Spinal cord (tissue), 9 donors: ENCODE measurements at regions not wholly inside any gene's neighbourhood (a gene's known extent, or its start where the extent isn't known, plus 50 kb on each side); places are given as distances from the start of the nearest gene placed in this dataset.
"Not testable (repeated sequence)": the region's sequence is repeated elsewhere in the genome, so short reads cannot be mapped to it uniquely, and the experiment has no call there.

Source experiments
- DNase-seq, 6 donors: peaks; one replicate each; pipeline versions ENCODE4 v3.0.0 to v3.0.0-alpha.2; 2013 to 2015; ENCODE audit warnings: low spot score in 6 of 6, low read depth in 4 of 6
- H3K27ac ChIP-seq: one replicate; pipeline ENCODE4 v1.5.1; 2013; ENCODE audit warnings: low read depth, low read length, control low read depth
- H3K27me3 ChIP-seq: one replicate; pipeline ENCODE4 v1.6.1; 2013; ENCODE audit warnings: low read length; ENCODE audit not compliant: control insufficient read depth, insufficient read depth
- H3K36me3 ChIP-seq: one replicate; pipeline ENCODE4 v1.6.1; 2013; ENCODE audit warnings: low read length; ENCODE audit not compliant: control insufficient read depth, insufficient read depth
- H3K4me1 ChIP-seq: one replicate; pipeline ENCODE4 v1.6.1; 2013; ENCODE audit warnings: low read length; ENCODE audit not compliant: control insufficient read depth, insufficient read depth
- H3K4me3 ChIP-seq: one replicate; pipeline ENCODE4 v1.5.1; 2013; ENCODE audit warnings: low read depth, low read length, control low read depth
- H3K9me3 ChIP-seq: one replicate; pipeline ENCODE4 v1.6.1; 2013; ENCODE audit warnings: low read length; ENCODE audit not compliant: control insufficient read depth, insufficient read depth
- WGBS: methylation state at CpG from one replicate; pipeline ENCODE4 v1.1.5; 2013; ENCODE audit warnings: missing lambda C conversion rate; ENCODE audit not compliant: insufficient coverage; 5-methylcytosine and 5-hydroxymethylcytosine counted together
- donor health status: healthy.

- H3K27me3 ChIP-seq, result no peaks in the 10 kb centered on the region
- peaks cover 15% of the 10 kb centered on the region for H3K4me1 ChIP-seq
- no peak overlapping the region for H3K4me3 ChIP-seq
- no peaks in the 10 kb centered on the region for H3K9me3 ChIP-seq
- H3K27ac ChIP-seq, result no peak overlapping the region
- WGBS, result 100% methylated on average over 2 of the region's 2 CpGs
- no peaks in the 10 kb centered on the region for H3K36me3 ChIP-seq
- DNase-seq, result no peak
These were observed 94.4 kb downstream of the SH3GLB1 start for GRCh38 chr1:86798608-86799291.

- not testable (repeated sequence) for H3K4me1 ChIP-seq, DNase-seq, H3K9me3 ChIP-seq, H3K4me3 ChIP-seq, H3K36me3 ChIP-seq, H3K27ac ChIP-seq, H3K27me3 ChIP-seq
- 75% methylated on average over 1 of the region's 1 CpG for WGBS
These were observed 99.3 kb downstream of the SH3GLB1 start for GRCh38 chr1:86803641-86804040.

GRCh38 chr1:86805898-86806519 lies 101.6 kb downstream of the SH3GLB1 start:
- not testable (repeated sequence) for H3K27ac ChIP-seq, H3K4me3 ChIP-seq, H3K27me3 ChIP-seq, H3K4me1 ChIP-seq, H3K36me3 ChIP-seq, DNase-seq, H3K9me3 ChIP-seq
- WGBS, result 96% methylated on average over 6 of the region's 9 CpGs

GRCh38 chr1:86811142-86811924 lies 102.6 kb downstream of the SELENOF start:
- Histone ChIP-seq H3K27ac (peak overlapping the region; percentile 71), H3K27me3 (no peaks in the 10 kb centered on the region), H3K9me3 (no peaks in the 10 kb centered on the region), H3K4me1 (peaks cover 7% of the 10 kb centered on the region), H3K4me3 (no peak overlapping the region), H3K36me3 (no peaks in the 10 kb centered on the region)
- DNase-seq, result peak in 4 of 6 donors; percentile 50 to 75 (median 60)
- 44% methylated on average over 4 of the region's 8 CpGs for WGBS

GRCh38 chr1:86812286-86812685 lies 101.6 kb downstream of the SELENOF start:
- Histone ChIP-seq H3K4me3 (no peak overlapping the region), H3K4me1 (peaks cover 7% of the 10 kb centered on the region), H3K36me3 (no peaks in the 10 kb centered on the region), H3K9me3 (no peaks in the 10 kb centered on the region), H3K27ac (no peak overlapping the region), H3K27me3 (no peaks in the 10 kb centered on the region)
- no peak for DNase-seq
- WGBS, result 88% methylated on average over 2 of the region's 6 CpGs
